ENCODE measurements at regions not wholly inside any gene's neighbourhood (a gene's known extent, or its start where the extent isn't known, plus 50 kb on each side); places are given as distances from the start of the nearest gene placed in this dataset.

DNA sequence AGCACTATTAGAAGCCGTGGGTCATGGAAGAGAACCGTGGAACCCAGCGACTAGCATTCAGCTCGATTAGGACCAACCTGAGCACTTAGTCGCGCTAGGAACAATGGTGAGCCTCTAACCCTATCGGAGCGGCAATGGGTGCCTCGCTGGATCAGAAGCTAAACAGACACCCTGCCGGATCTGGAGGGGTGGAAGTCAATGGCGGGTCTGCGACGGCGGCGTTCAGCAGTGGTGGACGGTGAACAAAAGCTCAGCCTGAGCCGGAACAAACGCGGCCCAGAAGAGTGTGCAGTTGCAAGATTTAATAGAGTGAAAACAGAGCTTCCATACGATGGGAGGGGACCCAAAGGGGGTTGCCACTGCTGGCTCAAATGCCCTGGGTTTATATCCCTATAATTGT is 391.8 kb upstream of the DDI1 start:
- ATAC-seq (no peak), DNase-seq (no peak)
- Histone ChIP-seq H3K36me3 (no peaks in the 10 kb centered on the region), H3K4me3 (no peak overlapping the region), H3K9me3 (no peaks in the 10 kb centered on the region), H3K4me1 (no peaks in the 10 kb centered on the region), H3K27ac (no peak overlapping the region), H3K27me3 (no peaks in the 10 kb centered on the region)
- TF ChIP-seq, protein P1, sequence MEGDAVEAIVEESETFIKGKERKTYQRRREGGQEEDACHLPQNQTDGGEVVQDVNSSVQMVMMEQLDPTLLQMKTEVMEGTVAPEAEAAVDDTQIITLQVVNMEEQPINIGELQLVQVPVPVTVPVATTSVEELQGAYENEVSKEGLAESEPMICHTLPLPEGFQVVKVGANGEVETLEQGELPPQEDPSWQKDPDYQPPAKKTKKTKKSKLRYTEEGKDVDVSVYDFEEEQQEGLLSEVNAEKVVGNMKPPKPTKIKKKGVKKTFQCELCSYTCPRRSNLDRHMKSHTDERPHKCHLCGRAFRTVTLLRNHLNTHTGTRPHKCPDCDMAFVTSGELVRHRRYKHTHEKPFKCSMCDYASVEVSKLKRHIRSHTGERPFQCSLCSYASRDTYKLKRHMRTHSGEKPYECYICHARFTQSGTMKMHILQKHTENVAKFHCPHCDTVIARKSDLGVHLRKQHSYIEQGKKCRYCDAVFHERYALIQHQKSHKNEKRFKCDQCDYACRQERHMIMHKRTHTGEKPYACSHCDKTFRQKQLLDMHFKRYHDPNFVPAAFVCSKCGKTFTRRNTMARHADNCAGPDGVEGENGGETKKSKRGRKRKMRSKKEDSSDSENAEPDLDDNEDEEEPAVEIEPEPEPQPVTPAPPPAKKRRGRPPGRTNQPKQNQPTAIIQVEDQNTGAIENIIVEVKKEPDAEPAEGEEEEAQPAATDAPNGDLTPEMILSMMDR (IDR thresholded peaks at IDR 0.05), result no peak
- intact Hi-C loops (cut with DNase I), result no loop called here
- 92 to 93% methylated on average over 20 of the region's 20 CpGs for WGBS, 2 donors

GRCh38 chr11:103648054-103648453 is 388.4 kb upstream of the DDI1 start:
- intact Hi-C loops (cut with DNase I), result no loop called here
- Histone ChIP-seq H3K36me3 (no peaks in the 10 kb centered on the region), H3K4me1 (no peaks in the 10 kb centered on the region), H3K27me3 (no peaks in the 10 kb centered on the region), H3K9me3 (peaks cover 0 to 17% (median 7%) of the 10 kb centered on the region in 11 donors), H3K4me3 (no peak overlapping the region), H3K27ac (no peak overlapping the region)
- no peak for DNase-seq
- TF ChIP-seq, protein P1 (IDR thresholded peaks at IDR 0.05), result no peak
- ATAC-seq, result no peak

- Histone ChIP-seq H3K27me3 (no peaks in the 10 kb centered on the region), H3K27ac (no peak overlapping the region), H3K9me3 (peaks cover 0 to 17% (median 7%) of the 10 kb centered on the region in 11 donors), H3K36me3 (no peaks in the 10 kb centered on the region), H3K4me1 (no peaks in the 10 kb centered on the region), H3K4me3 (no peak overlapping the region)
- TF ChIP-seq, protein P1 (IDR thresholded peaks at IDR 0.05), result no peak
- intact Hi-C loops (cut with DNase I), result no loop called here
- WGBS, 2 donors, result 27 to 42% methylated on average over 1 of the region's 1 CpG
- ATAC-seq, result no peak
- DNase-seq, result no peak
Measured at GRCh38 chr11:103648670-103649400, 387.6 kb upstream of the DDI1 start.

- Histone ChIP-seq H3K27ac (no peak overlapping the region), H3K4me3 (no peak overlapping the region), H3K36me3 (no peaks in the 10 kb centered on the region), H3K9me3 (peaks cover 0 to 17% (median 7%) of the 10 kb centered on the region in 11 donors), H3K4me1 (no peaks in the 10 kb centered on the region), H3K27me3 (no peaks in the 10 kb centered on the region)
- TF ChIP-seq, protein P1 (IDR thresholded peaks at IDR 0.05), result no peak
- 97 to 100% methylated on average over 3 of the region's 3 CpGs for WGBS, 2 donors
- no peak for ATAC-seq
- DNase-seq, result no peak
- intact Hi-C loops (cut with DNase I), result no loop called here
Measured at GRCh38 chr11:103649401-103649895, 387.0 kb upstream of the DDI1 start.
